GM10847 (cell line): ENCODE measurements at regions not wholly inside any gene's neighbourhood (a gene's known extent, or its start where the extent isn't known, plus 50 kb on each side); places are given as distances from the start of the nearest gene placed in this dataset.

Experiments used
- POLR2A ChIP-seq: IDR thresholded peaks from 2 replicates; pipeline ENCODE4 v1.6.1; 2011; ENCODE audit not compliant: insufficient read length; ENCODE audit errors: extremely low read depth

GRCh38 chr7:25579778-25580075 is 351.4 kb upstream of the NPVF start:
- TF ChIP-seq POLR2A = no peak

GRCh38 chr7:25580141-25580540 is 351.9 kb upstream of the NPVF start:
- TF ChIP-seq POLR2A = no peak

GRCh38 chr7:25583621-25584020 is 355.3 kb upstream of the NPVF start:
- no peak for TF ChIP-seq POLR2A

- TF ChIP-seq POLR2A = no peak
Measured at GRCh38 chr7:25584112-25584938, 356.0 kb upstream of the NPVF start.

GRCh38 chr7:25586513-25586912 is 358.2 kb upstream of the NPVF start:
- no peak for TF ChIP-seq POLR2A

GRCh38 chr7:25594122-25594521 is 365.8 kb upstream of the NPVF start:
- TF ChIP-seq POLR2A = no peak

- no peak for TF ChIP-seq POLR2A
Measured at GRCh38 chr7:25594728-25595127, 366.4 kb upstream of the NPVF start.

GRCh38 chr7:25595996-25596395 is 367.7 kb upstream of the NPVF start:
- TF ChIP-seq POLR2A = no peak

- no peak for TF ChIP-seq POLR2A
Measured at GRCh38 chr7:25596443-25596842, 368.2 kb upstream of the NPVF start.

GRCh38 chr7:25597946-25598345 is 369.7 kb upstream of the NPVF start:
- no peak for TF ChIP-seq POLR2A

- TF ChIP-seq POLR2A = no peak
Measured at GRCh38 chr7:25598765-25599164, 370.5 kb upstream of the NPVF start.

GRCh38 chr7:25600262-25600920 is 372.1 kb upstream of the NPVF start:
- TF ChIP-seq POLR2A = no peak

GRCh38 chr7:25611196-25611595 is 382.9 kb upstream of the NPVF start:
- no peak for TF ChIP-seq POLR2A

- no peak for TF ChIP-seq POLR2A
Measured at GRCh38 chr7:25613912-25614311, 385.6 kb upstream of the NPVF start.

GRCh38 chr7:25614415-25614814 is 386.1 kb upstream of the NPVF start:
- TF ChIP-seq POLR2A = no peak

GRCh38 chr7:25615003-25615402 is 386.7 kb upstream of the NPVF start:
- TF ChIP-seq POLR2A = no peak

- TF ChIP-seq POLR2A = no peak
Measured at GRCh38 chr7:25615593-25615992, 387.3 kb upstream of the NPVF start.
